Epithelial cell of proximal tubule (primary cell): ENCODE measurements at regions not wholly inside any gene's neighbourhood (a gene's known extent, or its start where the extent isn't known, plus 50 kb on each side); places are given as distances from the start of the nearest gene placed in this dataset.

Experiments used
- DNase-seq: peaks from one replicate; pipeline ENCODE4 v3.0.0-alpha.2; 2011; ENCODE audit warnings: low read depth
- H3K4me3 ChIP-seq: 2 replicates; pipeline ENCODE4 v1.5.1; 2011; ENCODE audit warnings: low read depth, mild to moderate bottlenecking, low read length
- CTCF ChIP-seq: conservative IDR thresholded peaks from 2 replicates; pipeline ENCODE4 v1.5.1; 2012; ENCODE audit warnings: low read depth, mild to moderate bottlenecking, low read length

GRCh38 chr5:6825678-6826244 lies 112.5 kb downstream of the TENT4A start:
- H3K4me3 ChIP-seq, result no peak overlapping the region
- no peak for DNase-seq
- no peak for TF ChIP-seq CTCF

- no peak for DNase-seq
- H3K4me3 ChIP-seq, result no peak overlapping the region
- no peak for TF ChIP-seq CTCF
These were observed 113.5 kb downstream of the TENT4A start for GRCh38 chr5:6826756-6827155.

- no peak for TF ChIP-seq CTCF
- no peak for DNase-seq
- H3K4me3 ChIP-seq, result no peak overlapping the region
These were observed 114.4 kb downstream of the TENT4A start for GRCh38 chr5:6827526-6828219.

DNA sequence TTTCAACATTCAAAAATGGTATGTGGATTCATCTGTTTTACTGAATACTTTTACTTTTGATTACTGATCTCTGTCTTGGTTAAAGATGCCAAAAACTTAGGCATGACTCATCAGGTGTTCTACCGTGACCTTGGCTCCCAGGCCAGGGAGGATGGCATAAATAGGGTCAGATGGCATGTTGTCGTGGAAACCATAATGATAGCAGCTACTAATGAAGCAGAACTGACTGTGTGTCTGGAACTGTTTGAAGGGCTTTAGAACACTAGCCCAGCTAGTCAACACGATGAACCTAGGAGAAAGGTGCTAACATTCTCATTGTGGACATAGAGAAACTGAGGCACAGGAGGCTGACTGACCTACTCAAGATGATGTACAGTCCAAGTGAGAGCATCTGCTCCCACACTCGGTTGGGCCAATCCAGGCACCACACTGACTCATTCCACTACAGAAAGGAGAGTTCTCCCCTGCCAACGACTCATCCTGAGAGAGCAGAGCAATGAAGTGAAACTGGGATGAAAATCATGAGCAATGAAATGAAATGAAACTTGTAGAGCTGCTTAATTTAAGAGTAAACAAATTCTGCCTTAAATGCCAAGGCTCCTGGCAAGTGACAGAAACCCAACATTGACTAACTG lies 116.0 kb downstream of the TENT4A start:
- no peak overlapping the region for H3K4me3 ChIP-seq
- TF ChIP-seq CTCF, result no peak
- DNase-seq, result no peak

DNA sequence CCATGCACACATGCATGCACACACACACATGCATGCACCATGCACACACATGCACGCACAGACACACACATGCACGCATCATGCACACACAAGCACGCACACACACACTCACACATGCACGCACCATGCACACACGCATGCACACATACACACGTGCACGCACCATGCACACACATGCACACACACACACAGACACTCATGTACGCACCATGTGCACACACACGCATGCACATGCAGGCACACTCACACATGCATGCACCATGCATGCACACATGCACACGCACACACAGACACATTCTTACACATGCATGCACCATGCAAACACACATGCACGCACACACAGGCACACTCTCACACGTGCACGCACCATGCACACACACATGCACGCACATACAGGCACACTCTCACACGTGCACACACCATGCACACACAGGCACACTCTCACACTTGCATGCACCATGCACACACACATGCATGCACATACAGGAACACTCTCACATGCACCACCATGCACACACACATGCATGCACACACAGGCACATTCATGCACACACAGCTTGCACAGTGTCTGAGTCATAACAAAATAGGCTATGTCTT lies 117.5 kb downstream of the TENT4A start:
- no peak for TF ChIP-seq CTCF
- no peak overlapping the region for H3K4me3 ChIP-seq
- DNase-seq, result no peak

DNA sequence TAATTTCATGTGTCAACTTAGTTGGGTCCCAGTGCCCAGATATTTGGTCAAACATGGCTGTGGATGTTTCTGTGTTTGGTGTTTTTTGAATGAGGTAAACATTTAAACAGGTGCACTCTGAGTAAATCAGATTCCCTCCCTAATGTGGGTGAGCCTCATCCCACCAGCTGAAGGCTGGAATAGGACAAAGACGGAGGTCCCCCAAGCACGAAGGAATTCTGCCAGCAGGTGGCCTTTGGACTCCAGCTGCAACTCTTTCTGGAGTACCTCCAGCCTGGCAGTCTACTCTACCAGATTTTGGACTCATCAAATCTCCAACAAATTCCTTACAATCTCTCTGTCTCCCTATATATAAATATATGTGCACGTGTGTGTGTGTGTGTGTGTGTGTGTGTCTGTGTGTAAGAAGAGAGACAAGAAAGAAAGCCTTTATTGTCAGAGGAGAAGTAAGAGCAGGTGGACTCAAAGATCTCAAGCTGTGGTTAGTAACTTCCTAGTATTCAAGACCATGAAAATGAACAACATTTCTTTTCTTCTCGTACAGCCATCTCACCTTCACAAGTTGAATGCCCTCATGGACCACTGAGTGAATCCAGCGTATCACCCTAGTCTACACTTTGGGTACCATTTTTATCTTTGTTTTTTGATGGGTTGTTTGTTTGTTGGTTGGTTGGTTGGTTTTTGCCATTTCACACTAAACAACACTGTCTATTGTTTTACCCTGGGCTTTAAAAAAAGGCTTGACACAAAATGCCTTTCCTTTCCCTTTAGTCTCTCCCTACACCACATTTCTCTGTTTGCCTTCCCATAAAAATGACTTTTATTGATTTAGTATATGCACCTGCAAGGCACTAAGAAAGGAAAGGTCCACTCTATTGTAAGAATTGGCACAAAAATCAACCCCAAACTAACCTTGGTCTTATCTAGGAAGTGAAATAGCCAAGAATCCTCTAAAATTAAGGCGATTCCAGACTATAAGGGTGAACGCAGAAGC lies 118.7 kb downstream of the TENT4A start:
- no peak overlapping the region for H3K4me3 ChIP-seq
- no peak for TF ChIP-seq CTCF
- no peak for DNase-seq
